ENCODE measurements at regions not wholly inside any gene's neighbourhood (a gene's known extent, or its start where the extent isn't known, plus 50 kb on each side); places are given as distances from the start of the nearest gene placed in this dataset.
"Not testable (repeated sequence)": the region's sequence is repeated elsewhere in the genome, so short reads cannot be mapped to it uniquely, and the experiment has no call there.

DNA sequence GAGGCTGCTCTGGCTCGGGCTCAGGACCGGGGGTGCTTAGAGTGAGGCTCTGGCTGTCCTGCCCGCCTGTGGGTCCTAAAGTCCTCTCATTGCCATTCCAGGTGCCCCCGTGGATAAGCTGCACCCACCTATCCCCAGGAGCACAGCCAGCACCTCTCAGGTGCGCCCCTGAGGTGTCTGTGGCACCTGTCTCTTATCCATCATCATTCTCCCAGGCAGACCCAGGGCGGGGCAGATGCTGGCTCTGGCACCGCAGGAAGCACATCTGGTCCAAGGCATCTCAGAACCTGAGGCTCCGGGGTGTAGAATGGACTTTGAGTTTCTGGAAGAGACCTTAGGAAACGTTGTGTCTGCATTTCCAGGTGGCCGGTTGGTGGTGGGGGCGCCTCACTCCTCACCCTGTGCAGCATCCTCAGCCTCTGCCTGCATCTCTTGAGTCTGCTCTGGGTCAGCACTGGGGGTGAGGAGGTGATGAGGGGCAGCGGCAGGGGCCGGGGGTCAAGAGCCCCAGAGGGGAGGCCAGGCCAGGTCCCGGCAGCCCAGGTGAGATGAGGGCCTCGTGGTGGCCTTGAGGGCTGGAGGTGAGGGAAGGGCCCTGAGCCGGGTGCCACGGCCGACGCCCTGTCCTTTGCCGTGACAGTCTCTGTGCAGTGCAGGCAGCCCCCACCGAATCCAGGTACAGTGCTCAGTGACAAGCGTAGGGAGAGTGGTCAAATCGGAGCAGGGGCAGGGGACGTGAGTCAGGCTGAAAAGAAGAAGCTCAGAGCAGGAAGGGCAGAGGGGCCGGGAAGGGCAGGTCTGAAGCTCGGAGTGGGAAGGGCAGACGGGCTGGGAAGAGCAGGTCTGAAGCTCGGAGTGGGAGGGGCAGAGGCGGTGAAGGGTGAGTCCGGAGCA lies 173.5 kb downstream of the NPIPB11 start:
- Histone ChIP-seq H3K4me1 (ENCODE audit: insufficient read depth, low read length) (no peaks in the 10 kb centered on the region), H3K9ac (ENCODE audit: low read depth, low read length) (no peak overlapping the region), H3K36me3 (ENCODE audit: insufficient read depth, low read length) (no peaks in the 10 kb centered on the region), H3K27me3 (ENCODE audit: insufficient read depth, low read length) (no peaks in the 10 kb centered on the region), H3K4me3 (ENCODE audit: low read length) (no peak overlapping the region), H3K9me3 (ENCODE audit: insufficient read depth, low read depth, low read length) (no peaks in the 10 kb centered on the region), H3K27ac (ENCODE audit: low read depth, low read length) (no peak overlapping the region)
- 88% methylated on average over 30 of the region's 30 CpGs for WGBS

DNA sequence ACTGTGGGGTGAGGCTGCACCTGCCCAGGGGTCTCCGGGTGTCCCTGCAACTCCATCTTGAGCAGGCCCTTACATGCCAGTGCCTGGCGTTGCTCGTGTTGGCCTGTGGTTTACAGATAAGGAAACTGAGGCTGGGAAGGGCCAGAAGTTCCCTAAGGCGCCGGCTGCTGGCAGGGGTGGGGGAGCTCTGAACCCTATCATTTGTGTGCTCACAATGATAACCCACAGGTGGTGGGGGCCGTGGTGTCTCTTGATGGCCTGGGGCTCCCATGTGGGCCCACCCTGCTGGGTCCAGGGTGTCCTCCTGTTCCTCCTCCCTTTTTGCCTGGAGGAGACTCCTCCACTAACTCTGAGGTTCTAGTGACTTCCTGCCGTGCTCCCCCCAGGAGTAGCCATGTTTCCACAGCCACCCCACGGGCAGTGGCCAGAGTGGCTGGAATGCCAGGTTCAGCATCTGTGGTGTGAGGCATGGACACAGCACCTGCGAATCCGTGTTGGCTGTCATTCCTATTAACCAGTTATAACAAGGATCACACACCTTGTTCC lies 174.3 kb downstream of the NPIPB11 start:
- H3K4me1 ChIP-seq (ENCODE audit: insufficient read depth, low read length); H3K36me3 ChIP-seq (ENCODE audit: insufficient read depth, low read length); H3K27me3 ChIP-seq (ENCODE audit: insufficient read depth, low read length); H3K4me3 ChIP-seq (ENCODE audit: low read length); H3K27ac ChIP-seq (ENCODE audit: low read depth, low read length); H3K9me3 ChIP-seq (ENCODE audit: insufficient read depth, low read depth, low read length); H3K9ac ChIP-seq (ENCODE audit: low read depth, low read length): not testable (repeated sequence)
- 96% methylated on average over 10 of the region's 10 CpGs for WGBS

DNA sequence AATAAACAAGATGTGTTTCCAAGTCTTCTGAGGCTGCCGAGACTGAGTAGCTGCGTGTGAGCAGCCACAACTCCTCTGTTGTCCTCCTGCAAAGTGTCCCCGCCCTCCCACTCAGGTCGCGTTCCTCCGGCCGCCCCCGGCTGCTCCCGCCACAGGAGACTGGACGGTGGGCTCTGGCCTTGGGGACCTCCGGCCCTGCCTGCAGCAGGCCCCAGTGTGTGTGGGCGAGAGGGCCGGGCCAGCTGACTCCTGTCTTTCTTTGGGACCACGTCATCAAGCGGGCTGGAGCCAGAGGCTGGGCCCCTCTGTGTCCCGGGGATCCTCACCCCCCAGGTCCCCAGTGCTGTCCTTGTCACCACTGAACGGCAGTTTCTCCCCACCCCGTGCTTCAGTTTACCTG lies 175.3 kb downstream of the NPIPB11 start:
- 78% methylated on average over 18 of the region's 18 CpGs for WGBS
- no peaks in the 10 kb centered on the region for H3K36me3 ChIP-seq (ENCODE audit: insufficient read depth, low read length)
- H3K27ac ChIP-seq (ENCODE audit: low read depth, low read length) = no peak overlapping the region
- no peaks in the 10 kb centered on the region for H3K9me3 ChIP-seq (ENCODE audit: insufficient read depth, low read depth, low read length)
- no peak overlapping the region for H3K4me3 ChIP-seq (ENCODE audit: low read length)
- no peaks in the 10 kb centered on the region for H3K27me3 ChIP-seq (ENCODE audit: insufficient read depth, low read length)
- H3K9ac ChIP-seq (ENCODE audit: low read depth, low read length) = no peak overlapping the region
- H3K4me1 ChIP-seq (ENCODE audit: insufficient read depth, low read length) = no peaks in the 10 kb centered on the region

DNA sequence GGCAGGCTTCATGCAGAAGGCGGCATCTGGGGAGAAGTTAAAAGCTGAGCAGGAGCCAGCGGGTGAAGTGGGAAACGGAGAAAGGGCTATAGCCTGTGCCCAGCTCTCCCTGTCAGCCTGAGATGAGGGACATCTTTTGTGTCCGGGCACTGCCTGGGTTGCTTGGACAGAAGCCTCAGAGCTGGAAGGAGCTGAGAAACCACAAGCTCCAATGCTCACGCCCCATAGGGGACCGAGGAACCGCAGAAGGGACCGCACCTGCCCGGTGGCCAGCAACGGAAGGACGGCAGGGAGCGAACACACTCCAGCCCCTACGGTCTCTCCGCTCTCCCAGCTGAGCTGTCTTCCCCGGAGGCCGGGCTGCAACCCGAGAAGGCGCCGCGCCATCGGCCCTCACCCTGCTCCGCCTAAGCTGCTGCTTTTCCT lies 175.8 kb downstream of the NPIPB11 start:
- Histone ChIP-seq H3K36me3 (ENCODE audit: insufficient read depth, low read length) (no peaks in the 10 kb centered on the region), H3K27me3 (ENCODE audit: insufficient read depth, low read length) (no peaks in the 10 kb centered on the region), H3K4me1 (ENCODE audit: insufficient read depth, low read length) (no peaks in the 10 kb centered on the region), H3K9ac (ENCODE audit: low read depth, low read length) (no peak overlapping the region), H3K4me3 (ENCODE audit: low read length) (no peak overlapping the region), H3K27ac (ENCODE audit: low read depth, low read length) (no peak overlapping the region), H3K9me3 (ENCODE audit: insufficient read depth, low read depth, low read length) (no peaks in the 10 kb centered on the region)
- 64% methylated on average over 16 of the region's 22 CpGs for WGBS

DNA sequence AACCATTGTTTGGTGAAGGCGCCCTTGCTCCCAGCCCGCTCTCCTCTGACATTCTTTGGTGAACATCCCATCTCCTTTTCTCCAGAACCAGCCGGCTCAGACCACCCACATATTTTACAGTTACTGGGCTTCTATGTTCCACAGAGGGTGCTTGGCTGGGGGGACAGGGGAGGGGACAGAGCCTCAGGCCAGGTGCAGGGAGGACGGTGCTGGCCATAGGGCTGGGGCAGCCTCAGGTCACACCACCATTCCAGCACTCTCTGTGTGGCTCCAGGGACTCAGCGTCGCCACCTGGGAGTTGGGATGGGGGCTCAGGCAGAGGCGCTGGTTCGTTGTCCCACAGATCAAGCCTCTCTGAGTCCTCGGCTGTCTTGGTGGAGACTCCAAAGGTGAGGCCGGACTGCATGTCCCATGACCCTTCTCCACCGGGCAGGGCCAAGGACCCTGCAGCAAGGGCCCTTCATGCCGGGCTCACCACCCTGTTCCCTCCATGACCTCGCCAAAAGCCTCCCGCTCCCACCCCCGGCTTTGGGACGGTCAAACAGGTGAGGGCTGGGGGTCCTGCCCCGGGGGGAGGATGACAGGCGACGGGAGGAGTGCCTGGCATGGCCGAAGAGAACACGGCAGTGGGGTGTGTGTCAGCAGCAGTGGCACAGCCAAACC lies 176.4 kb downstream of the NPIPB11 start:
- not testable (repeated sequence) for H3K27ac ChIP-seq (ENCODE audit: low read depth, low read length); H3K36me3 ChIP-seq (ENCODE audit: insufficient read depth, low read length); H3K9ac ChIP-seq (ENCODE audit: low read depth, low read length); H3K9me3 ChIP-seq (ENCODE audit: insufficient read depth, low read depth, low read length); H3K27me3 ChIP-seq (ENCODE audit: insufficient read depth, low read length); H3K4me3 ChIP-seq (ENCODE audit: low read length); H3K4me1 ChIP-seq (ENCODE audit: insufficient read depth, low read length)
- 87% methylated on average over 21 of the region's 21 CpGs for WGBS

DNA sequence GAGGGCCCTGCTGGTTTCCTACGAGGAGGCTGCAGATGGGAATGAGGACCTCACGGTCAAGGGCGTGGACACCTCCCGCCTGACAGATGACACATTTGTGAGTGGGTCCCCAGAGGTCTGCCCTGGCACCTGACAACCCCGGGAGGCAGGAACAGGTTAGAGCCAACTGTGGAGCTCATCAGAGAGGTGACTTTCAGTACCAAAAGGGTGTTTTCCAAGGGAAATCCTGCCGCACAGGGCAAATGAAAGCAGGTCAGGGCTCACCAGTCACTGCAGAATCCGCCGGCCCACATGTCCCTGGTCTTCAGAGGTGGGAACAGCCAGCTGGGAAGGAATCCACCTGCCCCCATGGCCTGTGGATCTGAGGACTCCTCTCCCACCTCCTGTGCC lies 176.9 kb downstream of the NPIPB11 start:
- H3K9me3 ChIP-seq (ENCODE audit: insufficient read depth, low read depth, low read length); H3K4me1 ChIP-seq (ENCODE audit: insufficient read depth, low read length); H3K9ac ChIP-seq (ENCODE audit: low read depth, low read length); H3K36me3 ChIP-seq (ENCODE audit: insufficient read depth, low read length); H3K27me3 ChIP-seq (ENCODE audit: insufficient read depth, low read length); H3K27ac ChIP-seq (ENCODE audit: low read depth, low read length); H3K4me3 ChIP-seq (ENCODE audit: low read length): not testable (repeated sequence)
- 94% methylated on average over 8 of the region's 8 CpGs for WGBS

DNA sequence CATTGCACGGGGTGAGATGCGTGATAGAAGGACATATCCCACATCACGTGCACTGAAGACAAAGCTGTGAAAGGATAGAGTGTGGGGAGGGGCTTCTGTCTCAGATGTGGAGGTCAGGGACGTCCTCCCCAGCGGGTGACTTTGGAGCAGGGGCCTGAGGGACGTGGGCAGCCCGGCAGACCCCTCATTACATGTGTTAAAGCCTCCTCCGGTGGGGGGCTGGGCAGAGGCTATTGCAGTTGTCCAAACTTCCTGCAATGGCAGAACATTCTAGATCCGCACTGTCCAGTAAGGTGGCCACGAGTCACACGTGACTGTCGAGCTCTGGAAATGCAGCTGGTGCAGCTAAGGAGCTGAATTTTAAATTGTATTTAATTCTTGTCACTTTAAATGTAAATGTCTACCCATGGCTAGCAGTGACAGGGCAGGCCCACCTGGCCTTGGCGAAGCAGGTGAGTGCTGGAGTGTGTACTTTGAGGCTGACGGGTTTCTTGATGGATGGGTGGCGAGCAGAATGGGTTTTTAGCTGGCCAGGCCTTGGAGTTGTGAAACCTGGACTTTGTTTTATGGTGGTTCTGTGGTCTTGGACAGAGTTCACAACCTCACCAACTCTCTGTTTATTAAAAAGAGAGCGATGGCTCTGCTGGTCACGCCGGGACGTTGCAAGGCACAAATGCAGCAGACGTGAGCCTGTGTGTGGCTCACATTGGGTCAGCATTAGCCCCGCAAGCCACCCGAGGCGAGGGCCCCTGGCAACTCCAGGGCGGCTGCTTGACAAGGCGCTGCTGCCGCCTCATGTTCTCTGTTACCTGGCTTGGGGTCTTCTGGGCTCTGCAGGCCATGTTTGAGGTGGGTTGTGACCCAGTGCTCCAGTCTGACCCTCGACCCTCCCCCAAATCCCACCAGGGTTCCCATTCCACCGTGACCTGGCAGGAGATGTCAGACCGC lies 177.6 kb downstream of the NPIPB11 start:
- H3K9me3 ChIP-seq (ENCODE audit: insufficient read depth, low read depth, low read length) = not testable (repeated sequence)
- 88% methylated on average over 22 of the region's 29 CpGs for WGBS

DNA sequence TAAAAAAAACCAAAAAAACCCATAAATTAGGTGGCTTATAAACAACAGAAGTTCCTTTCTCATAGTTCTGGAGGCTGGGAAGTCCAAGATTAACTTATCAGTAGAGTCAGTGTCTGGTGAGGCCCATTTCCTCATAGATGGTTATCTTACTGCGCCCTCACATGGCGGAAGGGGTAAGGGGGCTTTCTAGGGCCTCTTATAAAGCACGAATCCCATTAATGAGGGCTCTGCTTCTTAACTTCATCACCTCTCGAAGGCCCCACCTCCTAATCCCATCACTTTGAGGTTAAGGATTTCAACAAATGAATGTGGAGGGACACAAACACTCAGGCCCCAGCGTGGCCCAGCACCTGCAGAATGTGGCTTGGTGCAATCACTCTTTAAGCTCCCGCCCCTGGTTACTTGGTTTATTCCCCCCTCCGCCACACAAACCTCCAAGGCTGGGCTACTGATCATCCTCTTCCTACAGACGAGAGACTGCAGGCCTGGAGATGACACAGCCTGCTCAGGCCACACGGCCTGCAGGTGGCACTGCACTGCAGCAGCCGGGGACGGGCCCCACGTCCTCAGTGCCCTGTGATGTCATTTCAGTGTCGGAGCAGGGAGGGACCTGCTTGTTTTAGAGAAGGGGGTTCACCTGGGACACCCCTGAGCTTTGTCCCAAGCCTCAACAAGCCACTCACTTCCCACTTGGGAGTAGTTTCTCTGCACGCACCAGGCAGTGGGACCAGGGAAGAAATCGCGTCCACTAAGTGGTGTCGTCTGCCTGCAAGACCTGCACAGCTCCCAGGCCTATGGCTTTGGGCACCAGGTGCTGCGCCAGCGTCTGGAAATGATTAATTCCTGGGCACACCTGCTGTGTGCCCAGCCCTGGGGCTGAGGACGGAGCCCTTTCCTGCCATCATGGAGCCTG lies 178.5 kb downstream of the NPIPB11 start:
- H3K9ac ChIP-seq (ENCODE audit: low read depth, low read length); H3K36me3 ChIP-seq (ENCODE audit: insufficient read depth, low read length); H3K4me1 ChIP-seq (ENCODE audit: insufficient read depth, low read length); H3K4me3 ChIP-seq (ENCODE audit: low read length); H3K9me3 ChIP-seq (ENCODE audit: insufficient read depth, low read depth, low read length); H3K27ac ChIP-seq (ENCODE audit: low read depth, low read length); H3K27me3 ChIP-seq (ENCODE audit: insufficient read depth, low read length): not testable (repeated sequence)
- 82% methylated on average over 11 of the region's 20 CpGs for WGBS

More for the DNA sequence above, 177.6 kb downstream of the NPIPB11 start:
- not testable (repeated sequence) for H3K4me1 ChIP-seq (ENCODE audit: insufficient read depth, low read length); H3K9ac ChIP-seq (ENCODE audit: low read depth, low read length); H3K36me3 ChIP-seq (ENCODE audit: insufficient read depth, low read length); H3K27ac ChIP-seq (ENCODE audit: low read depth, low read length); H3K4me3 ChIP-seq (ENCODE audit: low read length); H3K27me3 ChIP-seq (ENCODE audit: insufficient read depth, low read length)

DNA sequence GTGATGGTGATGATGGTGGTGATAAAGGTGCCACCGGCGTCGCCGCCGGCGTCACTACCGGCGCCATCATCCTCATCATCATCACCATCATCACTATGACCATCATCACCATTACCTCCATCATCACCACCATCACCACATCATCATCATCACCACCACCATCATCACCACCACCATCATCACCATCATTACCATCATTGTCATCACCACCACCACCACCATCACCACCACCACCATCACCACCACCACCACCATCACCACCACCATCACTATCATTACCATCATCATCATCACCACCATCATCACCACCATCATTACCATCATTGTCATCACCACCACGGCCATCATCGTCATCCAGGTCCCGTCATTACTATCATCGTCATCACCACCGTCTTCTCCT lies 179.7 kb downstream of the NPIPB11 start:
- Histone ChIP-seq H3K9ac (ENCODE audit: low read depth, low read length) (no peak overlapping the region), H3K27me3 (ENCODE audit: insufficient read depth, low read length) (no peaks in the 10 kb centered on the region), H3K4me3 (ENCODE audit: low read length) (no peak overlapping the region), H3K4me1 (ENCODE audit: insufficient read depth, low read length) (no peaks in the 10 kb centered on the region), H3K9me3 (ENCODE audit: insufficient read depth, low read depth, low read length) (no peaks in the 10 kb centered on the region; the same call in 1 of the 2 replicates), H3K36me3 (ENCODE audit: insufficient read depth, low read length) (no peaks in the 10 kb centered on the region), H3K27ac (ENCODE audit: low read depth, low read length) (no peak overlapping the region)
- 0% methylated on average over 7 of the region's 13 CpGs for WGBS

DNA sequence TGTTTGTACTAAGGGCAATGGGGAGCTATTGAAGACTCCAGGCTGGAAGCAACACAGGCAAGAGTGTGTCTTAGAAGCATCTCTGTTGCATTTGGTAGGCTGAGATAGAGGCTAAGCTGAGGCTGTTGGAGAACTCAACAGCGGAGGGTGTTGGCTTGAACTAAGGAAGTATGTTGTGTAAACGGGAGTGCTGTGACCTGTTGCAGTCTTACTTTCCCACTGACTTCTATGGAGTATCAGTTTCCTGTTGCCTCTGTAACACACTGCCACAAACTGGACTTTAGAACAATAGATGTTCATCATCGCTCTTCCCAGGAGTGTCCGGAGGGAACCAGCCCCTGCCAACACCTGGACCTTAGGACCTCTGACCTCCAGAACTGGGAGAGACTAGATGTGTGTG lies 181.8 kb downstream of the NPIPB11 start:
- not testable (repeated sequence) for H3K27me3 ChIP-seq (ENCODE audit: insufficient read depth, low read length); H3K9me3 ChIP-seq (ENCODE audit: insufficient read depth, low read depth, low read length); H3K36me3 ChIP-seq (ENCODE audit: insufficient read depth, low read length); H3K4me3 ChIP-seq (ENCODE audit: low read length); H3K9ac ChIP-seq (ENCODE audit: low read depth, low read length); H3K27ac ChIP-seq (ENCODE audit: low read depth, low read length); H3K4me1 ChIP-seq (ENCODE audit: insufficient read depth, low read length)
- WGBS = 96% methylated on average over 4 of the region's 4 CpGs
